Keratinocyte (primary cell): ENCODE measurements at regions not wholly inside any gene's neighbourhood (a gene's known extent, or its start where the extent isn't known, plus 50 kb on each side); places are given as distances from the start of the nearest gene placed in this dataset.

Source experiments
- CTCF ChIP-seq, 3 experiments: IDR thresholded peaks in 1 of 3; conservative IDR thresholded peaks in 1 of 3; optimal IDR thresholded peaks in 1 of 3; 2 replicates in 2 of 3; 3 replicates in 1 of 3; pipeline versions ENCODE3 to v1.5.1; 2011; ENCODE audit warnings: low read length in 3 of 3, mild to moderate bottlenecking in 3 of 3, moderate library complexity in 2 of 3, control low read depth in 1 of 3, inconsistent platforms in 1 of 3; ENCODE audit not compliant: insufficient read depth in 2 of 3; ENCODE audit errors: extremely low read depth in 1 of 3
- EZH2 ChIP-seq: IDR thresholded peaks from one replicate; pipeline ENCODE4 v1.6.1; 2012; ENCODE audit warnings: inconsistent platforms, mild to moderate bottlenecking, low read length, moderate library complexity

GRCh38 chr6:26295691-26296555 lies 69.1 kb upstream of the BTN3A2 start:
- TF ChIP-seq CTCF (optimal IDR thresholded peaks at IDR 0.05 in 1 of 3, IDR thresholded peaks at IDR 0.05 in 1 of 3, conservative IDR thresholded peaks at IDR 0.05 in 1 of 3; ENCODE audit: extremely low read depth in 1 of 3, insufficient read depth in 2 of 3, low read length in 3 of 3) (no peak), EZH2 (no peak)
